ENCODE measurements at regions not wholly inside any gene's neighbourhood (a gene's known extent, or its start where the extent isn't known, plus 50 kb on each side); places are given as distances from the start of the nearest gene placed in this dataset.

GRCh38 chrX:107396783-107397182 is 52.7 kb upstream of the FRMPD3 start:
- DNase-seq (ENCODE audit: low read depth in 1 of 2, low spot score in 2 of 2) (no peak), FAIRE-seq (no peak)
- Histone ChIP-seq H2AK5ac (ENCODE audit: low read depth, low read length) (no peak overlapping the region), H3K27ac (ENCODE audit: low read depth, low read length) (no peak overlapping the region), H3K4me3 (ENCODE audit: extremely low read depth in 1 of 4, insufficient read depth in 2 of 4, low read depth in 3 of 4, low read length in 4 of 4) (no peak overlapping the region), H3K23ac (ENCODE audit: insufficient read length) (no peak overlapping the region), H4K5ac (ENCODE audit: insufficient read length, low read depth, low read length) (no peak overlapping the region), H2BK120ac (replicated peaks; ENCODE audit: low read depth, low read length) (no peak overlapping the region), H3K4ac (replicated peaks; ENCODE audit: insufficient read length, low read depth, low read length) (no peak overlapping the region), H3K18ac (ENCODE audit: extremely low read depth, low read length) (no peak overlapping the region), H3K56ac (replicated peaks; ENCODE audit: insufficient read length, low read depth, low read length) (no peak overlapping the region), H2AFZ (ENCODE audit: low read length) (no peak overlapping the region), H3K79me1 (ENCODE audit: low read depth, low read length) (no peaks in the 10 kb centered on the region), H2BK15ac (ENCODE audit: low read length) (no peak overlapping the region), H3K4me2 (ENCODE audit: insufficient read depth in 1 of 2, low read depth in 2 of 2, low read length in 2 of 2) (no peak overlapping the region), H3K9me3 (ENCODE audit: insufficient read depth in 2 of 2, low read depth in 1 of 2, low read length in 1 of 2) (no peaks in the 10 kb centered on the region), H4K8ac (ENCODE audit: extremely low read depth, insufficient read depth, low read length) (no peak overlapping the region), H3K79me2 (ENCODE audit: control insufficient read depth in 1 of 2, insufficient read depth in 2 of 2, low read length in 2 of 2) (no peaks in the 10 kb centered on the region), H3K14ac (ENCODE audit: insufficient read length) (no peak overlapping the region), H3K4me1 (replicated peaks in 1 of 4; ENCODE audit: control insufficient read depth in 3 of 4, insufficient read depth in 4 of 4, low read length in 3 of 4) (no peaks in the 10 kb centered on the region), H3K36me3 (ENCODE audit: control insufficient read depth in 2 of 4, insufficient read depth in 4 of 4, low read length in 3 of 4) (no peaks in the 10 kb centered on the region), H2BK5ac (ENCODE audit: low read depth, low read length) (no peak overlapping the region), H2BK20ac (ENCODE audit: low read length) (no peak overlapping the region), H3K23me2 (ENCODE audit: low read depth, low read length) (no peaks in the 10 kb centered on the region), H4K20me1 (replicated peaks in 1 of 2; ENCODE audit: control insufficient read depth in 1 of 2, insufficient read depth in 2 of 2, low read length in 2 of 2) (no peaks in the 10 kb centered on the region), H3K9ac (replicated peaks in 1 of 4; ENCODE audit: extremely low read depth in 1 of 4, low read depth in 3 of 4, low read length in 3 of 4) (no peak overlapping the region), H3K27me3 (replicated peaks in 1 of 4; ENCODE audit: control insufficient read depth in 3 of 4, extremely low read depth in 1 of 4, insufficient read depth in 3 of 4, low read length in 3 of 4) (no peaks in the 10 kb centered on the region), H2BK12ac (ENCODE audit: low read depth, low read length) (no peak overlapping the region), H4K91ac (replicated peaks; ENCODE audit: insufficient read length, low read length) (no peak overlapping the region)
- TF ChIP-seq CHD1 (IDR thresholded peaks at IDR 0.05; ENCODE audit: low read depth, low read length) (no peak), NRF1 (IDR thresholded peaks at IDR 0.05; ENCODE audit: low read depth, low read length) (no peak)
- TF ChIP-seq, protein P1, sequence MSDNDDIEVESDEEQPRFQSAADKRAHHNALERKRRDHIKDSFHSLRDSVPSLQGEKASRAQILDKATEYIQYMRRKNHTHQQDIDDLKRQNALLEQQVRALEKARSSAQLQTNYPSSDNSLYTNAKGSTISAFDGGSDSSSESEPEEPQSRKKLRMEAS (IDR thresholded peaks at IDR 0.05): no peak
- ChIA-PET POLR2A (ENCODE audit: partially characterized antibody) (no interaction called here), CTCF (ENCODE audit: partially characterized antibody) (interaction anchor here (1.2 to 1.8 kb wide), 2 partner anchors 25 to 71 kb away, joined by 5 to 6 read pairs; no protein-coding TSS in a partner anchor)
- WGBS, 2 experiments (ENCODE audit: extremely low coverage in 1 of 2, insufficient coverage in 1 of 2, insufficient read length in 1 of 2, insufficient replicate concordance in 2 of 2, low coverage in 1 of 2, low lambda C conversion rate in 2 of 2, missing lambda C conversion rate in 1 of 2): 77% methylated on average over 6 of the region's 6 CpGs; no CpG with 5 or more reads in 1 of the 2 experiments

Measured in H1 (cell line).